Activated T-cell treated with anti-CD3 and anti-CD28 coated beads, Interleukin-2, amount 50 U/mL, for 24 hours (primary cell): ENCODE measurements at regions not wholly inside any gene's neighbourhood (a gene's known extent, or its start where the extent isn't known, plus 50 kb on each side); places are given as distances from the start of the nearest gene placed in this dataset.

ENCODE experiments used
- DNase-seq: peaks from one replicate; pipeline ENCODE4 v3.0.0-alpha.2; 2020
- H3K27ac Mint-ChIP-seq: 2 replicates; pipeline ENCODE4 v1.8.0; 2020; ENCODE audit warnings: mild to moderate bottlenecking, mixed read lengths
- H3K27me3 Mint-ChIP-seq: 2 replicates; pipeline ENCODE4 v1.8.0; 2020; ENCODE audit warnings: mixed read lengths
- H3K36me3 Mint-ChIP-seq: 2 replicates; pipeline ENCODE4 v1.8.0; 2020; ENCODE audit warnings: low read depth, mixed read lengths
- H3K4me1 Mint-ChIP-seq: 2 replicates; pipeline ENCODE4 v1.8.0; 2020; ENCODE audit warnings: low read depth, mixed read lengths
- H3K4me3 Mint-ChIP-seq: 2 replicates; pipeline ENCODE4 v1.8.0; 2020; ENCODE audit warnings: mild to moderate bottlenecking, moderate library complexity, mixed read lengths
- H3K9me3 Mint-ChIP-seq: 2 replicates; pipeline ENCODE4 v1.8.0; 2020; ENCODE audit warnings: mixed read lengths

DNA sequence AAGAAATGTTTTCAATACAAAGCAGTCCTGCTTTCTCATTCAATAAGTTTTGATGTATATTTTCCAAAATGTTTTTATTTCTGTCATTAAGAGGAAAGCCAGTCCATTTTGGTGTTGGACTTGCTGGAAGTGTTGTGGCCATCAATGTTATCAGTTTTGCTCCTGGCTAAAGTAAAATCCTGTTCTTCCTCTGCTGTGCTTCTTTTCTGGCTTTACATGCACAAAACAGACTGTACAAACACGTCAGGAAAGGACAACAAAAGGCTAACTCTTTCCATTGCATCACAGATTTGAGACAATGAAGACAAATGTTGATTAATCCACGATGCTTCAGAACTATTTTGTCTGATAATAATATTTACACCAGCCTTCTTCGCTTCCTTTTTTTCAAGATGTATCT lies 735.4 kb downstream of the LTN1 start:
- Mint-ChIP-seq H3K27ac (no peak overlapping the region), H3K4me3 (no peak overlapping the region), H3K4me1 (no peaks in the 10 kb centered on the region), H3K27me3 (no peaks in the 10 kb centered on the region), H3K9me3 (no peaks in the 10 kb centered on the region), H3K36me3 (no peaks in the 10 kb centered on the region)
- no peak for DNase-seq

- no peaks in the 10 kb centered on the region for H3K4me1 Mint-ChIP-seq
- H3K4me3 Mint-ChIP-seq = no peak overlapping the region
- no peaks in the 10 kb centered on the region for H3K9me3 Mint-ChIP-seq
- H3K36me3 Mint-ChIP-seq = no peaks in the 10 kb centered on the region
- H3K27ac Mint-ChIP-seq = no peak overlapping the region
- no peak for DNase-seq
- H3K27me3 Mint-ChIP-seq = no peaks in the 10 kb centered on the region
These were observed 735.8 kb downstream of the LTN1 start for GRCh38 chr21:28256837-28257236.

DNA sequence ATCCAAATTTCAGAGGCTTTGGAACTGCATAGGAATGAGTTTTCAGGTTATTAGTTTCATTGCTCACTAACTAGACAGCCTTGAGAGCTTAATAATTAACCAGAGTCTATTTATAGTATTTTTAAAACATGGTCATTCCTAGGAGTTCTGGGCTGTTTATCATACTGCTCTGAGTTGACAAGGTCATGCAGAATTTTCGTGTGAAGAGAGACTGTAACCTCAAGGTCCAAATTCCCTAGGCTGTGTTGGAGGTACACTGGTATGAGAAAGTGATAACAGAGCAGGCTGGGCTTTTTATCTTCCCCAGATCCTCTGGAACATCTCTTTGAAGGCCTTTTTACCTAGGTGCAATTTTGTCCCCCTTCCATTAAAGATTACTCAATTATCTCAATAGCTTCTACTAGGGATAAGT lies 736.3 kb downstream of the LTN1 start:
- Mint-ChIP-seq H3K36me3 (no peaks in the 10 kb centered on the region), H3K4me1 (no peaks in the 10 kb centered on the region), H3K27me3 (no peaks in the 10 kb centered on the region), H3K4me3 (no peak overlapping the region), H3K27ac (no peak overlapping the region), H3K9me3 (no peaks in the 10 kb centered on the region)
- DNase-seq = no peak

GRCh38 chr21:28253961-28254360 lies 738.7 kb downstream of the LTN1 start:
- H3K4me3 Mint-ChIP-seq = no peak overlapping the region
- no peaks in the 10 kb centered on the region for H3K36me3 Mint-ChIP-seq
- no peak for DNase-seq
- H3K4me1 Mint-ChIP-seq = no peaks in the 10 kb centered on the region
- H3K9me3 Mint-ChIP-seq = no peaks in the 10 kb centered on the region
- H3K27me3 Mint-ChIP-seq = no peaks in the 10 kb centered on the region
- H3K27ac Mint-ChIP-seq = no peak overlapping the region

- Mint-ChIP-seq H3K4me1 (no peaks in the 10 kb centered on the region), H3K36me3 (no peaks in the 10 kb centered on the region), H3K27ac (no peak overlapping the region), H3K4me3 (no peak overlapping the region), H3K27me3 (no peaks in the 10 kb centered on the region), H3K9me3 (no peaks in the 10 kb centered on the region)
- no peak for DNase-seq
These were observed 739.3 kb downstream of the LTN1 start for GRCh38 chr21:28253338-28253737.

DNA sequence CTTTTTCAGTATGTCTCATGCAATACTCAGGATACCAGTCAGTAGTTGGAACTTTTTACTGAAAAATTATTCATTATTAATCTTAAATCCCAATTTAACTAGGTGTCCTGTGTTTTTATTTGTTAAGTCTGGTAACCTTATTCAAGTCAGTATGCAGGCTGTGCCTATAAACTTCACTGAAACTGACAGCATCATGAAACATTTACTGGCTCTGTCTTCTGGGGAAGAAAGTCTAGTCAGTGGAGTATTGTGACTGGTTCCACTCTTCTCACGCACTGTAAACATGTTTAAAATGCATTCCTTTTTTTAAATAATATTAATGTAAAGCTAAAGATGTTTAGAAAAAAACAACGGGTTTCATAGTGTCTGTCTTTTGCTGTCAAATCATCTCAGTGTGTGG lies 739.7 kb downstream of the LTN1 start:
- Mint-ChIP-seq H3K9me3 (no peaks in the 10 kb centered on the region), H3K27me3 (no peaks in the 10 kb centered on the region), H3K27ac (no peak overlapping the region), H3K36me3 (no peaks in the 10 kb centered on the region), H3K4me1 (no peaks in the 10 kb centered on the region), H3K4me3 (no peak overlapping the region)
- no peak for DNase-seq

- Mint-ChIP-seq H3K36me3 (no peaks in the 10 kb centered on the region), H3K27me3 (no peaks in the 10 kb centered on the region), H3K4me3 (no peak overlapping the region), H3K27ac (no peak overlapping the region), H3K4me1 (no peaks in the 10 kb centered on the region), H3K9me3 (no peaks in the 10 kb centered on the region)
- no peak for DNase-seq
These were observed 741.7 kb downstream of the LTN1 start for GRCh38 chr21:28250946-28251345.

DNA sequence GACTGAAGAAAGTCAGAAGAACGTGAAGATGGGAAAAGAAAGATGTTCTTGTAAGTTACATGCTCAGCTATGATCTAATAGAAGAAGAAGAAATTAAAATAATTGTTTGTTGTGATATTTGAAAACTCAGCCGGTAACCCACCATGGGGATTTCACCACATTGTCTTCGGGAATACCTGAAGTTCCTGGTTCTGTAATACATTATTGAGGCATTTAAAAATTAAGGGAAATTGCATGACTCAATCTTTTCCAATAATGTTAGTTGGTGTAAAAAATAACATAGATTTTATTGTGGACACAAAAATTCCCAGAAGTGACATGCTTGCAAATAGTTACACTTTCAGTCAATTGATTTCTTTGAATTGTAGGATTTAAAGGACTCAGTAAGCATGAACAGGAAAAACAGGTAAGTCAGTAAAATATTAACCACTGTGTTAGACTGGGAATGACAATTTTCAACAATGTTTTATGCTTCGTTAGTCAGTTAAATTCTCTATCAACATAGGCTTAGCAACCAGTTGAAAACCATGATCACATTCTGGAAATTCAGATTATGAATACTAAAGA lies 745.1 kb downstream of the LTN1 start:
- Mint-ChIP-seq H3K4me1 (no peaks in the 10 kb centered on the region), H3K4me3 (no peak overlapping the region), H3K36me3 (no peaks in the 10 kb centered on the region), H3K27me3 (no peaks in the 10 kb centered on the region), H3K9me3 (no peaks in the 10 kb centered on the region), H3K27ac (no peak overlapping the region)
- DNase-seq = no peak

DNA sequence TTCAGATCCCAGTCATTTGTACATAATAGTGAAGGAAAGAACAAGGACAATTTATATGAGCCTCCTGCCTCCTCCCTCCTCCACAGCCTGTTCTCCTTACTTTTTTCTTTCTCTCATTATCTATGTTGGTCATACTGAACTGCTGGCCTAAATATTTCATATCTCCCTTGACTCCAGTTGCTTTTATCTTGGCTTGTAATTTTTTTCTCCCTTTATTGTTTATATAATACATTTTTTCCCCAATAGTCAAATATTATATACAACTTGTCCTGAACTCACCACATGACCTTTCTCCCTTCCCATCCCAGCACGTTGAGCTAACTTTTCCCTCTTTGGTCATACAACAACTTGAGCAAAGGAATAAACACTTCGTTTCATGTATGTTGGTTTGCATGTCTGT lies 752.1 kb downstream of the LTN1 start:
- no peaks in the 10 kb centered on the region for H3K27me3 Mint-ChIP-seq
- no peaks in the 10 kb centered on the region for H3K36me3 Mint-ChIP-seq
- no peak overlapping the region for H3K4me3 Mint-ChIP-seq
- no peak overlapping the region for H3K27ac Mint-ChIP-seq
- no peaks in the 10 kb centered on the region for H3K9me3 Mint-ChIP-seq
- DNase-seq = no peak
- no peaks in the 10 kb centered on the region for H3K4me1 Mint-ChIP-seq

DNA sequence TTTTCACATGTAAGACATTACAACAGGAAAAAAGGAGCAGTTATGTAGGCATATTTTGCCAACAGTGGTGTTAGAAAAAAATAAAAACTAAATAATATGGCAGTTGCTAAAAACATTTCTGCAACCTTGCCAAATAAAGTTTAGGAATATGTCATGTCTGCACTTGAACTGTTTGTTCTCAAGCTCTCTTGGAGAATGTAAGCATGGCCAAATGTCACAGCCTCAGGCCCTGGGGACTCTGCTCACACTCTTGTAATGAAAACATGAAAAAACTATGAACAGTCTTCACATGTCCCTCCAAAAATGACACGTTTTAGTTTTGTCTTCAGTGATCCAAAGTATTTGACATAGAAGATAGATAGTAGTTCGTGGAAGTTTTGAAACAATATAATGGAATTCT lies 753.3 kb downstream of the LTN1 start:
- Mint-ChIP-seq H3K27ac (no peak overlapping the region), H3K27me3 (no peaks in the 10 kb centered on the region), H3K4me3 (no peak overlapping the region), H3K9me3 (no peaks in the 10 kb centered on the region), H3K4me1 (no peaks in the 10 kb centered on the region), H3K36me3 (no peaks in the 10 kb centered on the region)
- DNase-seq = no peak

GRCh38 chr21:28237661-28238060 lies 755.0 kb downstream of the LTN1 start:
- no peaks in the 10 kb centered on the region for H3K27me3 Mint-ChIP-seq
- H3K4me3 Mint-ChIP-seq = no peak overlapping the region
- no peaks in the 10 kb centered on the region for H3K9me3 Mint-ChIP-seq
- H3K36me3 Mint-ChIP-seq = no peaks in the 10 kb centered on the region
- no peaks in the 10 kb centered on the region for H3K4me1 Mint-ChIP-seq
- DNase-seq = no peak
- no peak overlapping the region for H3K27ac Mint-ChIP-seq

GRCh38 chr21:28235169-28235895 lies 757.3 kb downstream of the LTN1 start:
- Mint-ChIP-seq H3K4me1 (no peaks in the 10 kb centered on the region), H3K27ac (no peak overlapping the region), H3K9me3 (no peaks in the 10 kb centered on the region), H3K4me3 (no peak overlapping the region), H3K27me3 (no peaks in the 10 kb centered on the region), H3K36me3 (no peaks in the 10 kb centered on the region)
- no peak for DNase-seq

GRCh38 chr21:28234326-28234725 lies 758.4 kb downstream of the LTN1 start:
- Mint-ChIP-seq H3K36me3 (no peaks in the 10 kb centered on the region), H3K9me3 (no peaks in the 10 kb centered on the region), H3K4me3 (no peak overlapping the region), H3K4me1 (no peaks in the 10 kb centered on the region), H3K27me3 (no peaks in the 10 kb centered on the region), H3K27ac (no peak overlapping the region)
- no peak for DNase-seq

DNA sequence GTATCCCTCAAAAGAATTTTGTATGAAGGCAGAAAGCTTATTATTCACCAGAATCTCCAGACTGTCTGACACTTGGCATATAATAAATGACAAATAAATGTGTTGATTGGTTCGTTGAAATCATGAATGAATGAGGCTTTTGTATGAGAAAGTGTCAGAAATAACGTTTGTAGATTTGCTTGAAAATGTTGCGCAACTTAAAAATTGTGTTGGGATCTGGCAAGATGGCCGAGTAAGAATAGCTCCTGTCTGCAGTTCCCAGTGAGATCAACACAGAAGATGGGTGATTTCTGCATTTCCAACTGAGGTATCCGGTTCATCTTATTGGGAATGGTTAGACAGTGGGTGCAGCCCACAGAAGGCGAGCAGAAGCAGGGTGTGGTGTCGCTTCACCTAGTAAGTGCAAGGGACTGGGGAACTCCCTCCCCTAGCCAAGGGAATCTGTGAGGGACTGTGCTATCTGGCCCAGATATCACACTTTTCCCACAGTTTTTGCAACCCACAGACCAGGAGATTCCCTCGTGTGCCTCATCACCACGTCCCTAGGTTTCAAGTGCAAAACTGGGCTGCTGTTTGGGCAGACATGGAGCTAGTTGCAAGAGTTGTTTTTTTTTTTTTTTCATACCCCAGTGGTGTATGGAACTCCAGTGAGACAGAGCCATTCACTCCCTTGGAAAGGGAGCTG lies 759.0 kb downstream of the LTN1 start:
- H3K4me1 Mint-ChIP-seq = no peaks in the 10 kb centered on the region
- H3K4me3 Mint-ChIP-seq = no peak overlapping the region
- H3K9me3 Mint-ChIP-seq = no peaks in the 10 kb centered on the region
- H3K27me3 Mint-ChIP-seq = no peaks in the 10 kb centered on the region
- H3K27ac Mint-ChIP-seq = no peak overlapping the region
- H3K36me3 Mint-ChIP-seq = no peaks in the 10 kb centered on the region
- DNase-seq = no peak

GRCh38 chr21:28230559-28230958 lies 762.1 kb downstream of the LTN1 start:
- Mint-ChIP-seq H3K9me3 (no peaks in the 10 kb centered on the region), H3K27me3 (no peaks in the 10 kb centered on the region), H3K36me3 (no peaks in the 10 kb centered on the region), H3K4me3 (no peak overlapping the region), H3K4me1 (no peaks in the 10 kb centered on the region), H3K27ac (no peak overlapping the region)
- no peak for DNase-seq
